H9 (cell line): ENCODE measurements at regions not wholly inside any gene's neighbourhood (a gene's known extent, or its start where the extent isn't known, plus 50 kb on each side); places are given as distances from the start of the nearest gene placed in this dataset.

ENCODE experiments used
- DNase-seq: peaks from one replicate; pipeline ENCODE4 v3.0.0-alpha.2; 2017
- H2AFZ ChIP-seq: one replicate; pipeline ENCODE4 v1.6.1; 2013; ENCODE audit warnings: mild to moderate bottlenecking, low read length, control low read depth, moderate library complexity
- H2AK5ac ChIP-seq: 2 replicates; pipeline ENCODE4 v1.6.1; 2013; ENCODE audit warnings: low read length, control low read depth, mixed read lengths; ENCODE audit not compliant: insufficient read length
- H2BK120ac ChIP-seq: one replicate; pipeline ENCODE4 v1.6.1; 2013; ENCODE audit warnings: low read depth, mild to moderate bottlenecking, low read length, control low read depth, inconsistent platforms; ENCODE audit not compliant: poor library complexity, severe bottlenecking
- H2BK12ac ChIP-seq: 2 replicates; pipeline ENCODE4 v1.6.1; 2013; ENCODE audit warnings: low read length, control low read depth, mixed read lengths, low read depth; ENCODE audit not compliant: insufficient read length
- H2BK15ac ChIP-seq: 2 replicates; pipeline ENCODE4 v1.6.1; 2013; ENCODE audit warnings: low read depth, low read length, control low read depth
- H2BK20ac ChIP-seq: one replicate; pipeline ENCODE4 v1.6.1; 2013; ENCODE audit warnings: low read depth, mild to moderate bottlenecking, low read length, control low read depth, inconsistent platforms; ENCODE audit not compliant: poor library complexity, severe bottlenecking
- H2BK5ac ChIP-seq: 2 replicates; pipeline ENCODE4 v1.6.1; 2013; ENCODE audit warnings: low read length, control low read depth, mixed read lengths; ENCODE audit not compliant: insufficient read length
- H3K14ac ChIP-seq: 2 replicates; pipeline ENCODE4 v1.6.1; 2013; ENCODE audit warnings: low read length, control low read depth; ENCODE audit not compliant: insufficient read depth
- H3K18ac ChIP-seq: 2 replicates; pipeline ENCODE4 v1.6.1; 2013; ENCODE audit warnings: low read depth, mild to moderate bottlenecking, mixed read lengths, low read length, control low read depth; ENCODE audit not compliant: insufficient read length
- H3K23ac ChIP-seq: 2 replicates; pipeline ENCODE4 v1.6.1; 2013; ENCODE audit warnings: low read length, control low read depth, mixed read lengths, low read depth; ENCODE audit not compliant: insufficient read length
- H3K23me2 ChIP-seq: 2 replicates; pipeline ENCODE4 v1.6.1; 2013; ENCODE audit warnings: low read depth, mild to moderate bottlenecking, mixed read lengths, low read length, control low read depth; ENCODE audit not compliant: insufficient read length, poor library complexity, severe bottlenecking
- H3K27ac ChIP-seq: 2 replicates; pipeline ENCODE4 v1.5.1; 2013; ENCODE audit warnings: low read length, control low read depth, mixed read lengths, low read depth; ENCODE audit not compliant: insufficient read length
- H3K27me3 ChIP-seq: 2 replicates; pipeline ENCODE4 v1.6.1; 2013; ENCODE audit warnings: low read length, control low read depth, inconsistent platforms; ENCODE audit not compliant: insufficient read depth
- H3K4ac ChIP-seq: 2 replicates; pipeline ENCODE4 v1.6.1; 2013; ENCODE audit warnings: low read depth, mild to moderate bottlenecking, control low read depth, inconsistent platforms, low read length, moderate library complexity
- H3K4me1 ChIP-seq: 2 replicates; pipeline ENCODE4 v1.6.1; 2013; ENCODE audit warnings: low read length, control low read depth, inconsistent platforms; ENCODE audit not compliant: insufficient read depth
- H3K4me2 ChIP-seq: 2 replicates; pipeline ENCODE4 v1.6.1; 2013; ENCODE audit warnings: low read length, control low read depth, mixed read lengths; ENCODE audit not compliant: insufficient read length, insufficient read depth
- H3K56ac ChIP-seq: 2 replicates; pipeline ENCODE4 v1.6.1; 2013; ENCODE audit warnings: low read depth, mild to moderate bottlenecking, mixed read lengths, low read length, control low read depth; ENCODE audit not compliant: insufficient read length
- H3K79me1 ChIP-seq: 2 replicates; pipeline ENCODE4 v1.6.1; 2013; ENCODE audit warnings: low read depth, mild to moderate bottlenecking, moderate library complexity, low read length, control low read depth, inconsistent platforms; ENCODE audit not compliant: insufficient read depth, poor library complexity, severe bottlenecking
- H3K79me2 ChIP-seq: 2 replicates; pipeline ENCODE4 v1.6.1; 2013; ENCODE audit warnings: low read length, control low read depth, inconsistent platforms; ENCODE audit not compliant: insufficient read depth
- H3K9ac ChIP-seq: 2 replicates; pipeline ENCODE4 v1.6.1; 2013; ENCODE audit warnings: low read length, control low read depth, mixed read lengths; ENCODE audit not compliant: insufficient read length; ENCODE audit errors: extremely low read depth
- H3K9me3 ChIP-seq: one replicate; pipeline ENCODE4 v1.6.1; 2013; ENCODE audit warnings: low read depth, low read length, inconsistent platforms; ENCODE audit not compliant: control insufficient read depth
- H3T11ph ChIP-seq: one replicate; pipeline ENCODE4 v1.6.1; 2013; ENCODE audit warnings: mild to moderate bottlenecking, low read length, control low read depth, inconsistent platforms
- H4K20me1 ChIP-seq: one replicate; pipeline ENCODE4 v1.6.1; 2013; ENCODE audit not compliant: control insufficient read depth, insufficient read length, insufficient read depth
- H4K5ac ChIP-seq: 2 replicates; pipeline ENCODE4 v1.6.1; 2013; ENCODE audit warnings: low read depth, mild to moderate bottlenecking, mixed read lengths, low read length, control low read depth; ENCODE audit not compliant: insufficient read length
- H4K8ac ChIP-seq: replicated peaks from 2 replicates; pipeline ENCODE4 v1.6.1; 2013; ENCODE audit warnings: low read length, control low read depth, mixed read lengths, low read depth; ENCODE audit not compliant: insufficient read length
- H4K91ac ChIP-seq: 2 replicates; pipeline ENCODE4 v1.6.1; 2013; ENCODE audit warnings: low read depth, mild to moderate bottlenecking, moderate library complexity, mixed read lengths, low read length, control low read depth; ENCODE audit not compliant: insufficient read length
- H3K27ac Mint-ChIP-seq, 3 experiments: 2 replicates in 2 of 3; 3 replicates in 1 of 3; pipeline ENCODE4 v1.8.0; 2020 to 2021; ENCODE audit warnings: mixed read lengths in 3 of 3, mild to moderate bottlenecking in 1 of 3, moderate library complexity in 1 of 3
- H3K27me3 Mint-ChIP-seq: 2 replicates; pipeline ENCODE4 v1.8.0; 2021; ENCODE audit warnings: low read depth, mild to moderate bottlenecking, moderate library complexity, mixed read lengths
- H3K36me3 Mint-ChIP-seq, 3 experiments: 2 replicates in 2 of 3; 3 replicates in 1 of 3; pipeline ENCODE4 v1.8.0; 2020 to 2021; ENCODE audit warnings: low read depth in 3 of 3, mixed read lengths in 3 of 3; ENCODE audit not compliant: insufficient read depth in 1 of 3
- H3K4me1 Mint-ChIP-seq, 2 experiments: 2 replicates each; pipeline ENCODE4 v1.8.0; 2020; ENCODE audit warnings: mixed read lengths in 2 of 2
- H3K4me3 Mint-ChIP-seq, 2 experiments: 2 replicates in 1 of 2; 3 replicates in 1 of 2; pipeline ENCODE4 v1.8.0; 2020 to 2021; ENCODE audit warnings: mild to moderate bottlenecking in 2 of 2, mixed read lengths in 2 of 2, moderate library complexity in 1 of 2
- H3K9me3 Mint-ChIP-seq, 2 experiments: 2 replicates in 1 of 2; 3 replicates in 1 of 2; pipeline ENCODE4 v1.8.0; 2020; ENCODE audit warnings: mild to moderate bottlenecking in 2 of 2, mixed read lengths in 2 of 2, moderate library complexity in 1 of 2
- CTCF ChIP-seq: fragments of 200-600 bp; sonication (generic); conservative IDR thresholded peaks from 3 replicates; pipeline ENCODE4 v1.8.0; 2021; ENCODE audit warnings: antibody characterized with exemption, mild to moderate bottlenecking
- WGBS: extraction: QIAGEN DNeasy Blood & Tissue Kit; methylation state at CpG from one replicate; pipeline ENCODE4 v1.1.7; 2013; ENCODE audit warnings: missing lambda C conversion rate, low lambda C conversion rate, mixed read lengths; ENCODE audit not compliant: insufficient read length; ENCODE audit errors: extremely low coverage; 5-methylcytosine and 5-hydroxymethylcytosine counted together

- Histone ChIP-seq H4K20me1 (peaks cover 4% of the 10 kb centered on the region), H3K23ac (no peak overlapping the region), H4K8ac (no peak overlapping the region), H3K79me1 (no peaks in the 10 kb centered on the region), H2BK120ac (no peak overlapping the region), H3K27me3 (no peaks in the 10 kb centered on the region), H3K9ac (no peak overlapping the region), H3K9me3 (no peaks in the 10 kb centered on the region), H2AFZ (no peak overlapping the region), H2BK15ac (no peak overlapping the region), H3K14ac (no peak overlapping the region), H3K23me2 (no peaks in the 10 kb centered on the region), H3K79me2 (no peaks in the 10 kb centered on the region), H3K4me2 (no peak overlapping the region), H4K91ac (no peak overlapping the region), H3T11ph (no peak overlapping the region), H2BK12ac (no peak overlapping the region), H2BK5ac (no peak overlapping the region), H2AK5ac (no peak overlapping the region), H3K56ac (no peak overlapping the region), H3K18ac (no peak overlapping the region), H4K5ac (no peak overlapping the region), H3K27ac (no peak overlapping the region), H3K4ac (no peak overlapping the region), H2BK20ac (no peak overlapping the region), H3K4me1 (no peaks in the 10 kb centered on the region)
- Mint-ChIP-seq H3K27ac (no peak overlapping the region), H3K9me3 (0 out of 5 replicates have a peak, but pooled peaks cover 0 to 1% of the 10 kb centered on the region in 2 experiments), H3K27me3 (peaks cover 6% of the 10 kb centered on the region), H3K4me3 (no peak overlapping the region), H3K36me3 (no peaks in the 10 kb centered on the region), H3K4me1 (peaks cover 8 to 13% of the 10 kb centered on the region in 2 experiments)
- no peak for DNase-seq
- WGBS = no CpG with 5 or more reads among the region's 15 CpGs
- TF ChIP-seq CTCF = no peak
These were observed 97.8 kb downstream of the ASB1 start for GRCh38 chr2:238524426-238524983.
